ENCODE measurements at regions not wholly inside any gene's neighbourhood (a gene's known extent, or its start where the extent isn't known, plus 50 kb on each side); places are given as distances from the start of the nearest gene placed in this dataset.

DNA sequence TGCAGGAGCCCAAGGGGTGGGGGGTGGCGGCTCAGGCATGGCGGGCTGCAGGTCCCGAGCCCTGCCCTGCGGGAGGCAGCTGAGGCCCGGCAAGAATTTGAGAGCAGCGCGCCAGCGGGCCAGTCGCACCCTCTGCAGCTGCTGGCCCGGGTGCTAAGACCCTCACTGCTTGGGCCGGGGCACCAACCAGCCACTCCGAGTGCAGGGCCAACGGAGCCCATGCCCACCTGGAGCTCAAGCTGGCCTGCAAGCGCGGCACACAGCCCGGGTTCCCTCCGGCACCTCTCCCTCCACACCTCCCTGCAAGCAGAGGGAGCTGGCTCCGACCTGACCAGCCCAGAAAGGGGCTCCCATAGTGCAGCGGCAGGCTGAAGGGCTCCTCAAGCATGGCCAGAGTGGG, 758.2 kb upstream of the INTU start:
- H3K9me2 ChIP-seq (replicated peaks; ENCODE audit: insufficient read depth, low read length): no peaks in the 10 kb centered on the region
- no peak for DNase-seq
- H3K4me2 ChIP-seq (ENCODE audit: low read depth, low read length, poor library complexity, severe bottlenecking): no peak overlapping the region
- no peak overlapping the region for H3K9ac ChIP-seq (ENCODE audit: low read length)
- H3K79me2 ChIP-seq (ENCODE audit: low read length): no peaks in the 10 kb centered on the region
- H3K4me3 ChIP-seq (ENCODE audit: low read length): no peak overlapping the region
- H3K27ac ChIP-seq (ENCODE audit: low read length): no peak overlapping the region
- H4K20me1 ChIP-seq (ENCODE audit: insufficient read depth, low read depth, low read length): no peaks in the 10 kb centered on the region
- H3K27me3 ChIP-seq (ENCODE audit: low read length): no peaks in the 10 kb centered on the region
- no peaks in the 10 kb centered on the region for H3K4me1 ChIP-seq (ENCODE audit: low read length)
- H2AFZ ChIP-seq (ENCODE audit: low read length): no peak overlapping the region
- no peaks in the 10 kb centered on the region for H3K36me3 ChIP-seq (ENCODE audit: insufficient read depth, low read length)
- H3K9me3 ChIP-seq (ENCODE audit: low read length): peaks cover 19% of the 10 kb centered on the region

DNA sequence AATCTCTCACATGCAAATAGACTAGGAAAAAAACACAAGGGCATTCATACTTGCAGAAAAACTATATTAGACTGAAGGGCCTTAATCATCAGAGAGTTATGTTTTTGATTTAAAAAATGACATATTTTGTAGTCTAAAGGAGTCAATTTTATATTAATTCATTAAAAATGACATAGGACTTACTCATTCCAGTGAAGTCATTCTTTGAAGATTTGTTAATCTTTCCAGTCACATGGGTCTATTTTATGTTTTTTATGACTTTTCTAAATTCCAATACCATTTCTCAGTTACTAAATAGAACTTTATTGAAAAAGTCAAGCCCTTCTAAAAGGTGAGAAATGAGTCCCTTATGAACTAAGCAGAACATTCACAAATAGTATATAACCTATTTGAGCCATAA, 743.8 kb upstream of the INTU start:
- Histone ChIP-seq H3K9me2 (replicated peaks; ENCODE audit: insufficient read depth, low read length) (0 out of 2 replicates have a peak, but pooled peaks cover 3% of the 10 kb centered on the region), H4K20me1 (ENCODE audit: insufficient read depth, low read depth, low read length) (no peaks in the 10 kb centered on the region), H2AFZ (ENCODE audit: low read length) (no peak overlapping the region), H3K27ac (ENCODE audit: low read length) (no peak overlapping the region), H3K79me2 (ENCODE audit: low read length) (no peaks in the 10 kb centered on the region), H3K4me3 (ENCODE audit: low read length) (no peak overlapping the region), H3K36me3 (ENCODE audit: insufficient read depth, low read length) (no peaks in the 10 kb centered on the region), H3K27me3 (ENCODE audit: low read length) (no peaks in the 10 kb centered on the region), H3K4me1 (ENCODE audit: low read length) (no peaks in the 10 kb centered on the region), H3K4me2 (ENCODE audit: low read depth, low read length, poor library complexity, severe bottlenecking) (no peak overlapping the region), H3K9ac (ENCODE audit: low read length) (no peak overlapping the region), H3K9me3 (ENCODE audit: low read length) (peaks cover 23% of the 10 kb centered on the region)
- no peak for DNase-seq

DNA sequence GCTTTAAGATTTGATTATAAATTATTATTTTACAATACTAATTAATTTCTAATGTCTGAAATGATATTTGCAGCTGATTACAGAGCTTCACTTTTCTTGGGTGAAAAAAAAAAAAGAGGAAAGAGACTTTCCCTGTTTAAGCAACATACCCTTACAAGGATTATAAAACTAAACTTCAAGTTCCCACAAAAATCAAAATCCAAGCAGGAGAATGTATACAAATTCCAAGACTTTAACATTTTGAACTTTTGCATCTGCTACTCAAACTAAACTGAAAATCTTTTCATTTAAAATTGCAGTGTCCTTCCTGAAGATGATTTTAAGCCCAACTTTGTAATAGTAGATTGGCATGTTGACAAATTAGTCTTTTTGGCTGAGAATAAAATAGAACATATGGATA, 742.4 kb upstream of the INTU start:
- Histone ChIP-seq H3K9me2 (replicated peaks; ENCODE audit: insufficient read depth, low read length) (0 out of 2 replicates have a peak, but pooled peaks cover 3% of the 10 kb centered on the region), H3K36me3 (ENCODE audit: insufficient read depth, low read length) (no peaks in the 10 kb centered on the region), H3K9me3 (ENCODE audit: low read length) (peaks cover 25% of the 10 kb centered on the region), H3K27ac (ENCODE audit: low read length) (no peak overlapping the region), H4K20me1 (ENCODE audit: insufficient read depth, low read depth, low read length) (no peaks in the 10 kb centered on the region), H3K79me2 (ENCODE audit: low read length) (no peaks in the 10 kb centered on the region), H3K27me3 (ENCODE audit: low read length) (no peaks in the 10 kb centered on the region), H3K4me2 (ENCODE audit: low read depth, low read length, poor library complexity, severe bottlenecking) (no peak overlapping the region), H3K4me3 (ENCODE audit: low read length) (no peak overlapping the region), H2AFZ (ENCODE audit: low read length) (no peak overlapping the region), H3K9ac (ENCODE audit: low read length) (no peak overlapping the region), H3K4me1 (ENCODE audit: low read length) (no peaks in the 10 kb centered on the region)
- no peak for DNase-seq

DNA sequence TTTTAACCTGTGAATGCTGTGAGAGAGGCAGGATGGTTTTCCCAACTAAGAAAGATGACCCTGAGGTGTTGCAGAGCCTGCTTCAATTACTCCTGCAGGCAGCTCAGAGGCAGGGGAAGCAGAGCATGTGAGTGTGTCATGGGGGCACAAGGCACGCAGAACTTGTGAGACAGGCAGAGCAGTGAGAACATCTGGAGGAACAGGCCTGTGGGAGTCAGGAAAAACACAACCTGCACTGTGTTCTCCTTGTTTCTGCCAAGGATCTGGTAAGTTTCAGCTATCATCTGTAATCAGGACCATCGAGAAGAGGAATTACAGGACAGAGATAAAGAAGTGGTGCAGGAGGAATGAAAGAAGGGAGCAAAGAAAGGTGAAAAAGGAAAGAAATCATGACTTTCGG, 741.8 kb upstream of the INTU start:
- Histone ChIP-seq H3K4me3 (ENCODE audit: low read length) (no peak overlapping the region), H3K27me3 (ENCODE audit: low read length) (no peaks in the 10 kb centered on the region), H3K9me3 (ENCODE audit: low read length) (peaks cover 18% of the 10 kb centered on the region), H2AFZ (ENCODE audit: low read length) (no peak overlapping the region), H3K9ac (ENCODE audit: low read length) (no peak overlapping the region), H3K4me2 (ENCODE audit: low read depth, low read length, poor library complexity, severe bottlenecking) (no peak overlapping the region), H3K79me2 (ENCODE audit: low read length) (no peaks in the 10 kb centered on the region), H3K4me1 (ENCODE audit: low read length) (no peaks in the 10 kb centered on the region), H3K9me2 (replicated peaks; ENCODE audit: insufficient read depth, low read length) (0 out of 2 replicates have a peak, but pooled peaks cover 3% of the 10 kb centered on the region), H4K20me1 (ENCODE audit: insufficient read depth, low read depth, low read length) (no peaks in the 10 kb centered on the region), H3K36me3 (ENCODE audit: insufficient read depth, low read length) (no peaks in the 10 kb centered on the region), H3K27ac (ENCODE audit: low read length) (no peak overlapping the region)
- DNase-seq: no peak

DNA sequence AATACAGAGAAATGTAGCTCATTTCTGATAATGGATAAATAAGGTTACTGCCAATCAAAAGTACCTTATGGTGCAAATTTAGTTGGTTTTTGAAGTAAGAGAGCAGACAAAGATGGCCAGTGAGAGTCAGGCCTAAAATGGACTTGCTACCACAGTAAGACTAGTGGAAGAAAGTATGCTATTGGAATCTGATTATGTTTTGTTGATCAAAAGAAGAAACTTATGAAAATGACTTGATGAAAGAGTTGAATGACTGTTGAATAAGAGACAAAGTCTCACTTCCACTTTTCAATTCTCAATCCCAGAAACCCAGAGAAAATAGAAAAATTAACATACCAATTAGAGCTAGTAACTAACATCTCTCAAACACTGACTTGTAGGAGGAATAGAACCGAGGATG, 737.8 kb upstream of the INTU start:
- Histone ChIP-seq H3K27me3 (ENCODE audit: low read length) (no peaks in the 10 kb centered on the region), H3K9me3 (ENCODE audit: low read length) (peaks cover 26% of the 10 kb centered on the region), H3K79me2 (ENCODE audit: low read length) (no peaks in the 10 kb centered on the region), H3K4me3 (ENCODE audit: low read length) (no peak overlapping the region), H3K36me3 (ENCODE audit: insufficient read depth, low read length) (no peaks in the 10 kb centered on the region), H3K4me1 (ENCODE audit: low read length) (no peaks in the 10 kb centered on the region), H2AFZ (ENCODE audit: low read length) (no peak overlapping the region), H3K9me2 (replicated peaks; ENCODE audit: insufficient read depth, low read length) (no peaks in the 10 kb centered on the region), H3K4me2 (ENCODE audit: low read depth, low read length, poor library complexity, severe bottlenecking) (no peak overlapping the region), H4K20me1 (ENCODE audit: insufficient read depth, low read depth, low read length) (no peaks in the 10 kb centered on the region), H3K9ac (ENCODE audit: low read length) (no peak overlapping the region), H3K27ac (ENCODE audit: low read length) (no peak overlapping the region)
- no peak for DNase-seq

DNA sequence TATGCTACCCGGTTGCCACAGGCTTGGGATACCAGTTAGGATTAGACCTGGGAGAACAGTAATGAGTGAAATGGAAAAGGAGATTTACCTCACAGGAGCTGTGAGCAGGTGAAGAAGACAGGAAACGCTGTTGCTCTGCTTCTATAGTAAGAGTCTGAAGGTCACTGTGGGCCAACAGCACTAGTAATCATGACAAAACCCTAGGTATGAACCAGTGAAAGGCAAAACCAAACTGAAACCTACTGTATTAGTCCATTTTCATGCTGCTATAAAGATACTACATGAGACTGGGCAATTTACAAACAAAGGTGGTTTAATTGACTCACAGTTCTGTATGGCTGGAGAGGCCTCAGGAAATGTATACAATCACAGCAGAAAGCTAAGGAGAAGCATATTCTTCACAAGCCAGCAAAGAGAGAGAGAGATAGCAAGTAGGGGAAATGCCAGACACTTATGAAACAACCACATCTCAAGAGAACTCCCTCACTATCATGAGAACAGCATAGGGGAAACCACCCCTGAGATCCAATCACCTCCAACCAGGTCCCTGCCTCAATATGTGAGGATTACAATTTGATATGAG, 736.7 kb upstream of the INTU start:
- no peak for DNase-seq
- Histone ChIP-seq H4K20me1 (ENCODE audit: insufficient read depth, low read depth, low read length) (no peaks in the 10 kb centered on the region), H3K36me3 (ENCODE audit: insufficient read depth, low read length) (no peaks in the 10 kb centered on the region), H3K4me1 (ENCODE audit: low read length) (no peaks in the 10 kb centered on the region), H3K4me2 (ENCODE audit: low read depth, low read length, poor library complexity, severe bottlenecking) (no peak overlapping the region), H3K9me2 (replicated peaks; ENCODE audit: insufficient read depth, low read length) (no peaks in the 10 kb centered on the region), H3K9ac (ENCODE audit: low read length) (no peak overlapping the region), H3K79me2 (ENCODE audit: low read length) (no peaks in the 10 kb centered on the region), H3K27me3 (ENCODE audit: low read length) (no peaks in the 10 kb centered on the region), H3K4me3 (ENCODE audit: low read length) (no peak overlapping the region), H3K27ac (ENCODE audit: low read length) (no peak overlapping the region), H2AFZ (ENCODE audit: low read length) (no peak overlapping the region), H3K9me3 (ENCODE audit: low read length) (peaks cover 29% of the 10 kb centered on the region)

DNA sequence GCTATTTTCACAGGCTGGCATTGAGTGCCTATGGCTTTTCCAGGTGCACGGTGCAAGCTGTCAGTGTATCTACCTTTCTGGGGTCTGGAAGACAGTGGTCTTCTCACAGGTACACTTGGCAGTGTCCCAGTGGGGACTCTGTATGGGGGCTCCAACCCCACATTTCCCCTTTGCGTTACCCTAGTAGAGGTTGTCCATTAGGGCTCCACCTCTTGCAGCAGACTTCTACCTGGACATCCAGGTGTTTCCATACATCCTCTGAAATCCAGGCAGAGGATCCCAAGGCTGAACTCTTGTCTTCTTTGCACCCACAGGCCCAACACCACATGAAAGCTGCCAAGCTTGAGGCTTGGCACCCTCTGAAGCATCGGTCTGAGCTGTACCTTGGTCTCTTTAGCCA, 735.7 kb upstream of the INTU start:
- no peaks in the 10 kb centered on the region for H3K4me1 ChIP-seq (ENCODE audit: low read length)
- H3K27ac ChIP-seq (ENCODE audit: low read length): no peak overlapping the region
- H3K9ac ChIP-seq (ENCODE audit: low read length): no peak overlapping the region
- no peaks in the 10 kb centered on the region for H3K36me3 ChIP-seq (ENCODE audit: insufficient read depth, low read length)
- H3K4me2 ChIP-seq (ENCODE audit: low read depth, low read length, poor library complexity, severe bottlenecking): no peak overlapping the region
- no peaks in the 10 kb centered on the region for H3K9me2 ChIP-seq (replicated peaks; ENCODE audit: insufficient read depth, low read length)
- no peaks in the 10 kb centered on the region for H3K79me2 ChIP-seq (ENCODE audit: low read length)
- no peaks in the 10 kb centered on the region for H4K20me1 ChIP-seq (ENCODE audit: insufficient read depth, low read depth, low read length)
- H2AFZ ChIP-seq (ENCODE audit: low read length): no peak overlapping the region
- no peak overlapping the region for H3K4me3 ChIP-seq (ENCODE audit: low read length)
- no peaks in the 10 kb centered on the region for H3K27me3 ChIP-seq (ENCODE audit: low read length)
- no peak for DNase-seq
- H3K9me3 ChIP-seq (ENCODE audit: low read length): peaks cover 31% of the 10 kb centered on the region

DNA sequence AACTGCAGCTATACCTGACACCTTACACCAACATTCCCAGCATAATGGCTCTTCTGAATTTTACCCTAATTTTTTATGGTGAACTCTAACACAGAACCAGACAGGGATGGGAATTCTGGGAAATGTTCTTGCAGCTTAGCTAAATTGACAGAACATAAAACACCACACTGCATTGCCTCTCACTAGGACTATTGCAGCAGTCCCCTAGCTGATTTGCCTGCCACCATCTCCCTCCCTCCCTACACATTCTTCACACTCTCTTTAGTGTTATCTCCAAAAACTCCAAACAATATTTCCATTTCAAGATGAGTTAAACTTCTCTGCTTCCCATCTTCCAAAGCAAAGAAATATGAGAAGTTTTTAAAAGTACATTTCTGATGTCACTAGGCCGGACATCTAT, 733.9 kb upstream of the INTU start:
- no peak overlapping the region for H3K4me3 ChIP-seq (ENCODE audit: low read length)
- no peaks in the 10 kb centered on the region for H3K79me2 ChIP-seq (ENCODE audit: low read length)
- no peaks in the 10 kb centered on the region for H3K4me1 ChIP-seq (ENCODE audit: low read length)
- H3K36me3 ChIP-seq (ENCODE audit: insufficient read depth, low read length): no peaks in the 10 kb centered on the region
- no peaks in the 10 kb centered on the region for H4K20me1 ChIP-seq (ENCODE audit: insufficient read depth, low read depth, low read length)
- H3K9ac ChIP-seq (ENCODE audit: low read length): no peak overlapping the region
- no peak for DNase-seq
- no peak overlapping the region for H3K27ac ChIP-seq (ENCODE audit: low read length)
- no peaks in the 10 kb centered on the region for H3K9me2 ChIP-seq (replicated peaks; ENCODE audit: insufficient read depth, low read length)
- H2AFZ ChIP-seq (ENCODE audit: low read length): no peak overlapping the region
- H3K9me3 ChIP-seq (ENCODE audit: low read length): peaks cover 22% of the 10 kb centered on the region
- H3K27me3 ChIP-seq (ENCODE audit: low read length): no peaks in the 10 kb centered on the region
- no peak overlapping the region for H3K4me2 ChIP-seq (ENCODE audit: low read depth, low read length, poor library complexity, severe bottlenecking)

DNA sequence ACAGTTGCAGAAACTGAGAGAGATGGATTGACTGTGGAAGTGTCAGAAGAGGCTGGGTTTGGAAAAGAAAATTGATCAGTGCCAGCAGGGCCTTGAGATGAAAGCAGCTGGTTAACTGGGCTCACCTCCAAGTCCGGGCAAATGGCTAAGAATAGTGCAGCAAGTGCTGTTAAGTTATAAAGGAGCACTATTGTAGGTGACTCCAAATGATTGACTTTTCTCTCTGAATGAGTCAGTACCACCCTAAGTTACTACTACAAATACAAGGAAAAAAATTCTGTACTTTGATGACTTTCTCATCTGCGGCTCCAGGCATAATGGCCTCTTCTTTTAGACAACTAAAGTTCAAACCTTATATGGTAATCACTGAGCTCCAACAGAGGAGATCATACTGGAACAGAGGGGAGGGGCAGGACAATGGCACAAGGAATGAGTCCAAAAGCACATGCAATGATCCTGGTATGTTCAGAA, 733.4 kb upstream of the INTU start:
- H3K4me2 ChIP-seq (ENCODE audit: low read depth, low read length, poor library complexity, severe bottlenecking): no peak overlapping the region
- no peak for DNase-seq
- no peak overlapping the region for H3K27ac ChIP-seq (ENCODE audit: low read length)
- H3K79me2 ChIP-seq (ENCODE audit: low read length): no peaks in the 10 kb centered on the region
- H3K4me3 ChIP-seq (ENCODE audit: low read length): no peak overlapping the region
- H3K9me2 ChIP-seq (replicated peaks; ENCODE audit: insufficient read depth, low read length): no peaks in the 10 kb centered on the region
- H2AFZ ChIP-seq (ENCODE audit: low read length): no peak overlapping the region
- no peak overlapping the region for H3K9ac ChIP-seq (ENCODE audit: low read length)
- H3K4me1 ChIP-seq (ENCODE audit: low read length): no peaks in the 10 kb centered on the region
- H4K20me1 ChIP-seq (ENCODE audit: insufficient read depth, low read depth, low read length): no peaks in the 10 kb centered on the region
- no peaks in the 10 kb centered on the region for H3K27me3 ChIP-seq (ENCODE audit: low read length)
- H3K36me3 ChIP-seq (ENCODE audit: insufficient read depth, low read length): no peaks in the 10 kb centered on the region
- peaks cover 16% of the 10 kb centered on the region for H3K9me3 ChIP-seq (ENCODE audit: low read length)

Measured in Karpas-422 (cell line).